ENCODE measurements at regions not wholly inside any gene's neighbourhood (a gene's known extent, or its start where the extent isn't known, plus 50 kb on each side); places are given as distances from the start of the nearest gene placed in this dataset.
"Not testable (repeated sequence)": the region's sequence is repeated elsewhere in the genome, so short reads cannot be mapped to it uniquely, and the experiment has no call there.

- not testable (repeated sequence) for FAIRE-seq; DNase-seq (ENCODE audit: low spot score)
These were observed 116.3 kb upstream of the CARD11 start for GRCh38 chr7:3159926-3160325.

- FAIRE-seq (no peak), DNase-seq (ENCODE audit: low spot score) (no peak)
These were observed 118.6 kb upstream of the CARD11 start for GRCh38 chr7:3162289-3162688.

- not testable (repeated sequence) for FAIRE-seq; DNase-seq (ENCODE audit: low spot score)
These were observed 119.1 kb upstream of the CARD11 start for GRCh38 chr7:3162798-3163197.

GRCh38 chr7:3164380-3164792, 120.7 kb upstream of the CARD11 start:
- DNase-seq (ENCODE audit: low spot score) (no peak), FAIRE-seq (no peak)

- no peak for FAIRE-seq
These were observed 122.3 kb upstream of the CARD11 start for GRCh38 chr7:3165681-3166580.

GRCh38 chr7:3167551-3167950, 123.9 kb upstream of the CARD11 start:
- DNase-seq (ENCODE audit: low spot score) (no peak), FAIRE-seq (no peak)

More at GRCh38 chr7:3165681-3166580, 122.3 kb upstream of the CARD11 start:
- no peak for DNase-seq (ENCODE audit: low spot score)

- FAIRE-seq = no peak
- DNase-seq (ENCODE audit: low spot score) = no peak
These were observed 124.7 kb upstream of the CARD11 start for GRCh38 chr7:3168370-3168769.

- no peak for DNase-seq (ENCODE audit: low spot score)
- no peak for FAIRE-seq
These were observed 125.2 kb upstream of the CARD11 start for GRCh38 chr7:3168869-3169268.

GRCh38 chr7:3172768-3173280, 128.2 kb upstream of the SDK1 start:
- FAIRE-seq = no peak
- no peak for DNase-seq (ENCODE audit: low spot score)

GRCh38 chr7:3174515-3175284, 126.4 kb upstream of the SDK1 start:
- FAIRE-seq (no peak), DNase-seq (ENCODE audit: low spot score) (no peak)

GRCh38 chr7:3175285-3175902, 125.7 kb upstream of the SDK1 start:
- no peak for FAIRE-seq
- DNase-seq (ENCODE audit: low spot score) = no peak

GRCh38 chr7:3176112-3177000, 124.7 kb upstream of the SDK1 start:
- DNase-seq (ENCODE audit: low spot score) = no peak
- FAIRE-seq = no peak

GRCh38 chr7:3177271-3177670, 123.8 kb upstream of the SDK1 start:
- no peak for FAIRE-seq
- no peak for DNase-seq (ENCODE audit: low spot score)

- no peak for DNase-seq (ENCODE audit: low spot score)
- FAIRE-seq = no peak
These were observed 121.6 kb upstream of the SDK1 start for GRCh38 chr7:3179456-3179855.

- DNase-seq (ENCODE audit: low spot score) (no peak), FAIRE-seq (no peak)
These were observed 120.4 kb upstream of the SDK1 start for GRCh38 chr7:3180604-3181003.

- not testable (repeated sequence) for DNase-seq (ENCODE audit: low spot score); FAIRE-seq
These were observed 119.0 kb upstream of the SDK1 start for GRCh38 chr7:3182055-3182454.

GRCh38 chr7:3187444-3188040, 113.5 kb upstream of the SDK1 start:
- no peak for FAIRE-seq
- no peak for DNase-seq (ENCODE audit: low spot score)

- FAIRE-seq (no peak), DNase-seq (ENCODE audit: low spot score) (no peak)
These were observed 112.1 kb upstream of the SDK1 start for GRCh38 chr7:3188946-3189345.

GRCh38 chr7:3191548-3191947, 109.5 kb upstream of the SDK1 start:
- no peak for FAIRE-seq
- DNase-seq (ENCODE audit: low spot score) = no peak

GRCh38 chr7:3192669-3193068, 108.4 kb upstream of the SDK1 start:
- DNase-seq (ENCODE audit: low spot score) = no peak
- FAIRE-seq = no peak

Measured in RCC 7860 (cell line).